HG02885 (cell line): ENCODE measurements at regions not wholly inside any gene's neighbourhood (a gene's known extent, or its start where the extent isn't known, plus 50 kb on each side); places are given as distances from the start of the nearest gene placed in this dataset.

ENCODE experiments used
- ATAC-seq: cut with Tn5 transposase; IDR thresholded peaks from one replicate; pipeline ENCODE4 v1.9.1; 2021; ENCODE audit warnings: mild to moderate bottlenecking; ENCODE audit not compliant: unreplicated experiment, poor library complexity

GRCh38 chr1:23615852-23616251 is 56.6 kb upstream of the ID3 start:
- ATAC-seq, result no peak

- no peak for ATAC-seq
These were observed 56.1 kb upstream of the ID3 start for GRCh38 chr1:23615423-23615822.

DNA sequence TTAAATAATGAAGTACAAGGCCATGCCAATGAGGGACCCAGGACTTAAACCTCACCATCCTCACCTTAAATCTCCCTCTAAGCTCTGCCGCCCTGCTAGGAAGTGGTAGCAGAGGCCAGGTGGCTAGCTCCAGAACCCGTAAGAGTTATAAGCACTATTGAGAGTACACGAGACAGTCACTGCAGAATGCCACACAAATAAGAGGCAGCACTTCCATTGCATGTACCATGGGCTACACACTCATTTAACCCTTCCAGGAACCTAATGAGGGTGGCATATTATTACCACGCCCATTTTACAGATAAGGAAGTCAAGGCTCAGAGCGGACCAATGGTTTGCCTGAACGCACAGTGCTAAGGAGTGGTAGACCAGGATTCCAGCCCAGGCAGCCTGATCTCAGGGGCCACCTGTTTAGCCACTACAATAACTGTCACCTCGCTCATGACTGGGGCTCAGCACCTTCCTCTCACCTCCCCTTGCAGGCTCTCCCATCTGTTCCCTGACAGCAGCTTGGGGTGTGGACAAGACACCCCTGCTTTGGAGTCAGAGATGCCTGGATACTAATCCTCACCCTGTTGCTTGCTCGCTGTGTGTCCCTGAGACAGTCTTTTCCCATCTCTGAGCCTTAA is 54.8 kb upstream of the ID3 start:
- ATAC-seq, result no peak

DNA sequence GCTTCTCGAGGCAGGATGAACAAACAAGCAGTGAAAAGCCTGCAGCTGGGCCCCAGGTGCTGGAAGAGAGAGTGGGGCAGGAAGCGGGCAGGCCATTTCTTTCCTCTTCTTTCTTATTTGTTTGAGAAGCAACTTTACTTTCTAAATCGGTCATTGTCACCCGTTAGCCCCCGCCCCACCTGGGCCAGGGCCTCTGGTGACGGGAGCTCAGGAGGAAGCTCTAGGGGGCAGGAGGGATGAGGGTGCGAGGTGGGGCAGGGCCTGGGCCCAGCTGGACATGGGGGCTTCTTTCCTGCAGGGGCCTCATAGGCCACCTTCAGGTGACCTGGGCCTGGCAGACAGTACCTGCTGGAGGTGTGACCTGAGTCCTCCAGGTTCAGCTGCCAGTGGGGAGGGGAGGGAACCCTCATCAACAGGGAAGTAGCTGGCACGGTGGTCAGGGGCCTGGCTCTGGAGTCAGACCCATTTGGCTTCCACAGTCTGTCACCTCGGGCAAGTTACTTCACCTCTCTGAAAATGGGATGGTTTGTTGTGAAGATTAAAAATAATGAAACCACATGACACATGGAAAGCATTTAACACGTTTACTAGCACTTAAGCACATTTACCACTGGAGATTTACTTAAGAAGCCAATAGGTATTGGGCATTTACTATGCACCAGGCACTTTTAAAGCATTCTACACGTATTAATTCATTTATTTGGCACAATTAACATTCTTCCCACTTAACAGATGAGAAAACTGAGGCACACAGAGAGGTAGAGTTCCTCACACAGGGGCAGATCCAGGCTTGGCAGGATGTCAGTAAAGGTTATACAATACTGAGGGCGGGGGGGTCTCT is 54.1 kb upstream of the ID3 start:
- peak; percentile 34 for ATAC-seq

- ATAC-seq, result no peak
These were observed 52.5 kb upstream of the ID3 start for GRCh38 chr1:23611601-23612327.

GRCh38 chr1:23610677-23611076 is 51.4 kb upstream of the ID3 start:
- ATAC-seq, result no peak

GRCh38 chr1:23609971-23610370 is 50.7 kb upstream of the ID3 start:
- ATAC-seq, result no peak
